Hepatocyte (in vitro differentiated cells): ENCODE measurements at regions not wholly inside any gene's neighbourhood (a gene's known extent, or its start where the extent isn't known, plus 50 kb on each side); places are given as distances from the start of the nearest gene placed in this dataset.

Experiments used
- DNase-seq: peaks from one replicate; pipeline ENCODE4 v3.0.0-alpha.2; 2016; ENCODE audit warnings: low spot score
- H2AFZ ChIP-seq: fragments of 200-600 bp; sonication (generic); 2 replicates; pipeline ENCODE4 v1.6.0; 2016; ENCODE audit warnings: antibody characterized with exemption, mild to moderate bottlenecking
- H3K27ac ChIP-seq: fragments of 200-600 bp; sonication (generic); 2 replicates; pipeline ENCODE4 v1.5.1; 2016; ENCODE audit warnings: mild to moderate bottlenecking
- H3K27me3 ChIP-seq: fragments of 200-600 bp; sonication (generic); 2 replicates; pipeline ENCODE4 v1.6.1; 2016
- H3K36me3 ChIP-seq: fragments of 200-600 bp; sonication (generic); replicated peaks from 2 replicates; pipeline ENCODE4 v1.5.1; 2016; ENCODE audit warnings: low read depth; ENCODE audit not compliant: insufficient read depth
- H3K4me1 ChIP-seq: fragments of 200-600 bp; sonication (generic); 2 replicates; pipeline ENCODE4 v1.5.1; 2016; ENCODE audit warnings: mild to moderate bottlenecking, moderate library complexity; ENCODE audit not compliant: insufficient read depth
- H3K4me2 ChIP-seq: fragments of 200-600 bp; sonication (generic); 2 replicates; pipeline ENCODE4 v1.6.0; 2016
- H3K4me3 ChIP-seq: fragments of 200-600 bp; sonication (generic); 2 replicates; pipeline ENCODE4 v1.5.1; 2016; ENCODE audit warnings: mild to moderate bottlenecking
- H3K79me2 ChIP-seq: fragments of 200-600 bp; sonication (generic); 2 replicates; pipeline ENCODE4 v1.6.0; 2017; ENCODE audit warnings: mild to moderate bottlenecking
- H3K9me2 ChIP-seq: fragments of 200-600 bp; sonication (generic); replicated peaks from 2 replicates; pipeline ENCODE4 v1.6.0; 2017; ENCODE audit warnings: mild to moderate bottlenecking; ENCODE audit not compliant: insufficient read depth
- H3K9me3 ChIP-seq: fragments of 200-600 bp; sonication (generic); 2 replicates; pipeline ENCODE4 v1.5.1; 2016; ENCODE audit warnings: low read depth, mild to moderate bottlenecking
- H4K20me1 ChIP-seq: fragments of 200-600 bp; sonication (generic); 2 replicates; pipeline ENCODE4 v1.6.0; 2016; ENCODE audit warnings: mild to moderate bottlenecking; ENCODE audit not compliant: insufficient read depth, poor library complexity, severe bottlenecking
- EZH2 ChIP-seq: fragments of 200-600 bp; sonication (generic); IDR thresholded peaks from 2 replicates; pipeline ENCODE4 v1.6.1; 2016; ENCODE audit warnings: antibody characterized with exemption, mild to moderate bottlenecking, borderline replicate concordance
- EZH2phosphoT487 ChIP-seq: fragments of 200-600 bp; sonication (generic); IDR thresholded peaks from one replicate; pipeline ENCODE4 v1.6.1; 2018; ENCODE audit warnings: antibody characterized with exemption, mild to moderate bottlenecking, low read depth, moderate library complexity; ENCODE audit not compliant: unreplicated experiment, severe bottlenecking
- WGBS: methylation state at CpG from one replicate; pipeline ENCODE4 v1.1.6; 2016; ENCODE audit warnings: low lambda C conversion rate; ENCODE audit errors: missing lambda C conversion rate; 5-methylcytosine and 5-hydroxymethylcytosine counted together
- TF ChIP-seq, protein P1 (sequence below): fragments of 200-600 bp; sonication (generic); IDR thresholded peaks from 2 replicates; pipeline ENCODE4 v1.5.1; 2016; ENCODE audit warnings: antibody characterized with exemption, mild to moderate bottlenecking; ENCODE audit not compliant: poor library complexity

GRCh38 chr22:22082960-22083359, 100.4 kb upstream of the TOP3B start:
- Histone ChIP-seq H3K9me2 (no peaks in the 10 kb centered on the region), H3K36me3 (no peaks in the 10 kb centered on the region), H4K20me1 (no peaks in the 10 kb centered on the region), H3K27me3 (peaks cover 14% of the 10 kb centered on the region), H3K27ac (no peak overlapping the region), H3K4me3 (no peak overlapping the region), H3K79me2 (no peaks in the 10 kb centered on the region), H3K9me3 (no peaks in the 10 kb centered on the region), H3K4me2 (no peak overlapping the region), H3K4me1 (no peaks in the 10 kb centered on the region), H2AFZ (no peak overlapping the region)
- WGBS: 60% methylated on average over 5 of the region's 5 CpGs
- DNase-seq: no peak
- TF ChIP-seq, protein P1, sequence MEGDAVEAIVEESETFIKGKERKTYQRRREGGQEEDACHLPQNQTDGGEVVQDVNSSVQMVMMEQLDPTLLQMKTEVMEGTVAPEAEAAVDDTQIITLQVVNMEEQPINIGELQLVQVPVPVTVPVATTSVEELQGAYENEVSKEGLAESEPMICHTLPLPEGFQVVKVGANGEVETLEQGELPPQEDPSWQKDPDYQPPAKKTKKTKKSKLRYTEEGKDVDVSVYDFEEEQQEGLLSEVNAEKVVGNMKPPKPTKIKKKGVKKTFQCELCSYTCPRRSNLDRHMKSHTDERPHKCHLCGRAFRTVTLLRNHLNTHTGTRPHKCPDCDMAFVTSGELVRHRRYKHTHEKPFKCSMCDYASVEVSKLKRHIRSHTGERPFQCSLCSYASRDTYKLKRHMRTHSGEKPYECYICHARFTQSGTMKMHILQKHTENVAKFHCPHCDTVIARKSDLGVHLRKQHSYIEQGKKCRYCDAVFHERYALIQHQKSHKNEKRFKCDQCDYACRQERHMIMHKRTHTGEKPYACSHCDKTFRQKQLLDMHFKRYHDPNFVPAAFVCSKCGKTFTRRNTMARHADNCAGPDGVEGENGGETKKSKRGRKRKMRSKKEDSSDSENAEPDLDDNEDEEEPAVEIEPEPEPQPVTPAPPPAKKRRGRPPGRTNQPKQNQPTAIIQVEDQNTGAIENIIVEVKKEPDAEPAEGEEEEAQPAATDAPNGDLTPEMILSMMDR: no peak
- TF ChIP-seq EZH2phosphoT487: no peak
- TF ChIP-seq EZH2: no peak

- H3K9me2 ChIP-seq: no peaks in the 10 kb centered on the region
- H3K4me3 ChIP-seq: no peak overlapping the region
- DNase-seq: no peak
- H3K4me1 ChIP-seq: no peaks in the 10 kb centered on the region
- WGBS: 81% methylated on average over 1 of the region's 1 CpG
- H3K27me3 ChIP-seq: peaks cover 14% of the 10 kb centered on the region
- TF ChIP-seq EZH2: no peak
- TF ChIP-seq, protein P1: no peak
- no peak for TF ChIP-seq EZH2phosphoT487
- no peaks in the 10 kb centered on the region for H3K9me3 ChIP-seq
- no peaks in the 10 kb centered on the region for H4K20me1 ChIP-seq
- H3K36me3 ChIP-seq: no peaks in the 10 kb centered on the region
- no peak overlapping the region for H3K4me2 ChIP-seq
- H3K27ac ChIP-seq: no peak overlapping the region
- H2AFZ ChIP-seq: no peak overlapping the region
- no peaks in the 10 kb centered on the region for H3K79me2 ChIP-seq
These were observed 99.7 kb upstream of the TOP3B start for GRCh38 chr22:22082229-22082835.

DNA sequence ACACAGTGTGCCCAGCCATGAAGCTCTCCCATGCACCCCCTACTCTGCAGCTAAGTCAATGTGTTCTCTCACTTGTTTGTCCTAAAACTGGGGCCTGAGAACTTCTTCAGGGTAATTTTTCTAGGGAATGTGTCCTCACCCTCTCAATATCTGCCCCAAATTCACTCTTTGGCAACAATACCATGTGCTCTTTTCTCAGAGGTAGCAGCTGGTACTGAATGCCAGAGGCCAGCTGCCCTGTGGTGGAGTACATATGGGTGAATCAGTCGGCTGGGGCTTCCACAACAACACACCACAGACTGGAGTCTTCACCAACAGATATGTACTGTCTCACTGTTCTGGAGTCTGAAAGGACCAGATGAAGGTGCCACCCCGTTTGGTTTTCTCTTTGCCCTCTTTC, 97.7 kb upstream of the TOP3B start:
- H3K4me3 ChIP-seq: no peak overlapping the region
- no peak overlapping the region for H2AFZ ChIP-seq
- no peaks in the 10 kb centered on the region for H3K9me2 ChIP-seq
- TF ChIP-seq EZH2phosphoT487: no peak
- TF ChIP-seq, protein P1: no peak
- no peaks in the 10 kb centered on the region for H3K9me3 ChIP-seq
- DNase-seq: no peak
- no peak overlapping the region for H3K27ac ChIP-seq
- H3K79me2 ChIP-seq: no peaks in the 10 kb centered on the region
- peaks cover 5% of the 10 kb centered on the region for H3K4me1 ChIP-seq
- H3K4me2 ChIP-seq: no peak overlapping the region
- no peaks in the 10 kb centered on the region for H3K36me3 ChIP-seq
- no peaks in the 10 kb centered on the region for H4K20me1 ChIP-seq
- H3K27me3 ChIP-seq: peaks cover 14% of the 10 kb centered on the region
- WGBS: 43% methylated on average over 2 of the region's 2 CpGs
